HEK293 (cell line): ENCODE measurements at regions not wholly inside any gene's neighbourhood (a gene's known extent, or its start where the extent isn't known, plus 50 kb on each side); places are given as distances from the start of the nearest gene placed in this dataset.

Experiments used
- CTCF ChIA-PET: fragments of 350-600 bp; formaldehyde crosslinking; extraction: SDS; loops from one replicate; lab custom pipeline; 2021; ENCODE audit warnings: antibody characterized with exemption; lab: Yijun Ruan, JAX
- POLR2A ChIA-PET: fragments of 300-600 bp; formaldehyde crosslinking; extraction: SDS; loops from one replicate; lab custom pipeline; 2020; ENCODE audit warnings: antibody characterized with exemption, inconsistent platforms; lab: Yijun Ruan, JAX
- H3K27ac ChIP-seq: fragments of 200-500 bp; sonication (Bioruptor generic); 2 replicates; pipeline ENCODE4 v1.5.1; 2014; ENCODE audit warnings: low read depth, low read length, control low read depth, inconsistent platforms; ENCODE audit errors: extremely low read depth
- H3K36me3 ChIP-seq, 2 experiments: fragments of 200-500 bp in 1 of 2; sonication (Bioruptor generic) in 1 of 2; 1 replicate in 1 of 2; 2 replicates in 1 of 2; pipeline ENCODE4 v1.5.1; 2014 to 2017; ENCODE audit warnings: inconsistent platforms in 2 of 2, low read length in 2 of 2; ENCODE audit not compliant: control insufficient read depth in 2 of 2, insufficient read depth in 1 of 2
- H3K4me1 ChIP-seq: fragments of 200-500 bp; sonication (Bioruptor generic); 2 replicates; pipeline ENCODE4 v1.5.1; 2014; ENCODE audit warnings: mild to moderate bottlenecking, low read length, inconsistent platforms; ENCODE audit not compliant: control insufficient read depth, insufficient read depth
- H3K4me3 ChIP-seq: 2 replicates; pipeline ENCODE4 v1.5.1; 2011; ENCODE audit warnings: low read depth, mild to moderate bottlenecking, control low read depth, low read length, moderate library complexity
- H3K9me3 ChIP-seq: fragments of 200-500 bp; sonication (Bioruptor generic); 2 replicates; pipeline ENCODE4 v1.5.1; 2014; ENCODE audit warnings: low read depth, low read length, inconsistent platforms; ENCODE audit not compliant: control insufficient read depth, insufficient read depth
- HOXC10 ChIP-seq: sonication (generic); formaldehyde crosslinking; IDR thresholded peaks from 2 replicates; pipeline ENCODE4 v1.8.1; 2023; ENCODE audit warnings: mild to moderate bottlenecking, missing genetic modification reagents
- KLF9 ChIP-seq: fragments of 450-650 bp; formaldehyde crosslinking; IDR thresholded peaks from 2 replicates; pipeline ENCODE4 v1.5.1; 2016; ENCODE audit warnings: missing biosample characterization, missing genetic modification characterization, low read depth
- SP2 ChIP-seq: fragments of 450-650 bp; formaldehyde crosslinking; IDR thresholded peaks from 2 replicates; pipeline ENCODE4 v1.5.1; 2016; ENCODE audit warnings: missing biosample characterization, missing genetic modification characterization
- SP3 ChIP-seq: fragments of 450-650 bp; formaldehyde crosslinking; IDR thresholded peaks from 2 replicates; pipeline ENCODE4 v1.5.1; 2016; ENCODE audit warnings: missing biosample characterization, missing genetic modification characterization
- ZBTB17 ChIP-seq: fragments of 450-650 bp; formaldehyde crosslinking; IDR thresholded peaks from 2 replicates; pipeline ENCODE4 v1.5.1; 2016; ENCODE audit warnings: missing biosample characterization, missing genetic modification characterization
- ZBTB48 ChIP-seq: fragments of 450-650 bp; formaldehyde crosslinking; IDR thresholded peaks from 2 replicates; pipeline ENCODE4 v1.5.1; 2016; ENCODE audit warnings: missing biosample characterization, missing genetic modification characterization
- ZNF266 ChIP-seq: fragments of 450-650 bp; formaldehyde crosslinking; IDR thresholded peaks from 2 replicates; pipeline ENCODE4 v1.5.1; 2016; ENCODE audit warnings: missing biosample characterization, missing genetic modification characterization, low read depth
- ZNF510 ChIP-seq: fragments of 450-650 bp; formaldehyde crosslinking; IDR thresholded peaks from 2 replicates; pipeline ENCODE4 v1.5.1; 2018; ENCODE audit warnings: mild to moderate bottlenecking, missing genetic modification characterization, missing biosample characterization; ENCODE audit not compliant: insufficient replicate concordance
- ZNF529 ChIP-seq: fragments of 450-650 bp; formaldehyde crosslinking; IDR thresholded peaks from 2 replicates; pipeline ENCODE4 v1.5.1; 2017; ENCODE audit warnings: missing genetic modification characterization, missing biosample characterization; ENCODE audit not compliant: insufficient replicate concordance
- ZNF600 ChIP-seq: fragments of 450-650 bp; formaldehyde crosslinking; IDR thresholded peaks from 2 replicates; pipeline ENCODE4 v1.5.1; 2016; ENCODE audit warnings: missing biosample characterization, missing genetic modification characterization
- ZNF701 ChIP-seq: fragments of 450-650 bp; formaldehyde crosslinking; IDR thresholded peaks from 2 replicates; pipeline ENCODE4 v1.5.1; 2016; ENCODE audit warnings: missing biosample characterization, missing genetic modification characterization
- ZNF768 ChIP-seq: fragments of 450-650 bp; formaldehyde crosslinking; IDR thresholded peaks from 2 replicates; pipeline ENCODE4 v1.5.1; 2018; ENCODE audit warnings: missing biosample characterization, mild to moderate bottlenecking, missing genetic modification characterization
- TF ChIP-seq, protein P1 (sequence below): fragments of 450-650 bp; formaldehyde crosslinking; IDR thresholded peaks from 2 replicates; pipeline ENCODE4 v1.5.1; 2016; ENCODE audit warnings: missing biosample characterization, missing genetic modification characterization
- TF ChIP-seq, protein P2 (sequence below): fragments of 450-650 bp; formaldehyde crosslinking; IDR thresholded peaks from 2 replicates; pipeline ENCODE4 v1.5.1; 2016; ENCODE audit warnings: missing biosample characterization, missing genetic modification characterization
- TF ChIP-seq, protein P3 (sequence below): fragments of 450-650 bp; formaldehyde crosslinking; IDR thresholded peaks from 2 replicates; pipeline ENCODE4 v1.5.1; 2016; ENCODE audit warnings: missing biosample characterization, missing genetic modification characterization
- TF ChIP-seq, protein P4 (sequence below): fragments of 450-650 bp; formaldehyde crosslinking; IDR thresholded peaks from 2 replicates; pipeline ENCODE4 v1.5.1; 2017; ENCODE audit warnings: missing biosample characterization, missing genetic modification characterization
- TF ChIP-seq, protein P5 (sequence below): fragments of 450-650 bp; formaldehyde crosslinking; conservative IDR thresholded peaks from 2 replicates; pipeline ENCODE4 v1.5.1; 2016; ENCODE audit warnings: low read depth, missing biosample characterization, missing genetic modification characterization
- TF ChIP-seq, protein P6 (sequence below): fragments of 450-650 bp; formaldehyde crosslinking; conservative IDR thresholded peaks from 2 replicates; pipeline ENCODE4 v1.5.1; 2016; ENCODE audit warnings: low read depth, missing biosample characterization, missing genetic modification characterization

DNA sequence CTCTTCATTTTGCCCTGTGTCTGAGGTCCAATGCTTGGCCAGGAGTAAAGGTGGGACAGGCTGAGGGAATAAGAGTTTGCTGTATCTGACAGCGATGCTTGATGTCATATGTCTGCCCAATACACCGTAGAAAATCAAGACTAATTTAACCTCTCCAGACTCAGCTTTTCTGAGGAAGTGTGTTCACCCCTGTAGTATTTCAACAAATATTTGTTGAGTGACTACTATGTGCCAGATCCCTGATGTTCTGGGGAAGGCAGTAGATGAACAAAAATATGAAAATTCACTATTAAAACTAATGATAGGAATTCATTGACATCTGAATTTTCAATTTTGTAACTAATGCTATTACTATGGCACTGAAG, 489.7 kb downstream of the EBF1 start (continued):
- TF ChIP-seq, protein P1, sequence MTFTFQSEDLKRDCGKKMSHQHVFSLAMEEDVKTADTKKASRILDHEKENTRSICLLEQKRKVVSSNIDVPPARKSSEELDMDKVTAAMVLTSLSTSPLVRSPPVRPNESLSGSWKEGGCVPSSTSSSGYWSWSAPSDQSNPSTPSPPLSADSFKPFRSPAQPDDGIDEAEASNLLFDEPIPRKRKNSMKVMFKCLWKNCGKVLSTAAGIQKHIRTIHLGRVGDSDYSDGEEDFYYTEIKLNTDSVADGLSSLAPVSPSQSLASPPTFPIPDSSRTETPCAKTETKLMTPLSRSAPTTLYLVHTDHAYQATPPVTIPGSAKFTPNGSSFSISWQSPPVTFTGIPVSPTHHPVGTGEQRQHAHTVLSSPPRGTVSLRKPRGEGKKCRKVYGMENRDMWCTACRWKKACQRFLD (tag by site-specific recombination) = no peak
- TF ChIP-seq SP3 (tag by site-specific recombination) = no peak
- TF ChIP-seq, protein P2, sequence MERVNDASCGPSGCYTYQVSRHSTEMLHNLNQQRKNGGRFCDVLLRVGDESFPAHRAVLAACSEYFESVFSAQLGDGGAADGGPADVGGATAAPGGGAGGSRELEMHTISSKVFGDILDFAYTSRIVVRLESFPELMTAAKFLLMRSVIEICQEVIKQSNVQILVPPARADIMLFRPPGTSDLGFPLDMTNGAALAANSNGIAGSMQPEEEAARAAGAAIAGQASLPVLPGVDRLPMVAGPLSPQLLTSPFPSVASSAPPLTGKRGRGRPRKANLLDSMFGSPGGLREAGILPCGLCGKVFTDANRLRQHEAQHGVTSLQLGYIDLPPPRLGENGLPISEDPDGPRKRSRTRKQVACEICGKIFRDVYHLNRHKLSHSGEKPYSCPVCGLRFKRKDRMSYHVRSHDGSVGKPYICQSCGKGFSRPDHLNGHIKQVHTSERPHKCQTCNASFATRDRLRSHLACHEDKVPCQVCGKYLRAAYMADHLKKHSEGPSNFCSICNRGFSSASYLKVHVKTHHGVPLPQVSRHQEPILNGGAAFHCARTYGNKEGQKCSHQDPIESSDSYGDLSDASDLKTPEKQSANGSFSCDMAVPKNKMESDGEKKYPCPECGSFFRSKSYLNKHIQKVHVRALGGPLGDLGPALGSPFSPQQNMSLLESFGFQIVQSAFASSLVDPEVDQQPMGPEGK (tag by site-specific recombination) = no peak

DNA sequence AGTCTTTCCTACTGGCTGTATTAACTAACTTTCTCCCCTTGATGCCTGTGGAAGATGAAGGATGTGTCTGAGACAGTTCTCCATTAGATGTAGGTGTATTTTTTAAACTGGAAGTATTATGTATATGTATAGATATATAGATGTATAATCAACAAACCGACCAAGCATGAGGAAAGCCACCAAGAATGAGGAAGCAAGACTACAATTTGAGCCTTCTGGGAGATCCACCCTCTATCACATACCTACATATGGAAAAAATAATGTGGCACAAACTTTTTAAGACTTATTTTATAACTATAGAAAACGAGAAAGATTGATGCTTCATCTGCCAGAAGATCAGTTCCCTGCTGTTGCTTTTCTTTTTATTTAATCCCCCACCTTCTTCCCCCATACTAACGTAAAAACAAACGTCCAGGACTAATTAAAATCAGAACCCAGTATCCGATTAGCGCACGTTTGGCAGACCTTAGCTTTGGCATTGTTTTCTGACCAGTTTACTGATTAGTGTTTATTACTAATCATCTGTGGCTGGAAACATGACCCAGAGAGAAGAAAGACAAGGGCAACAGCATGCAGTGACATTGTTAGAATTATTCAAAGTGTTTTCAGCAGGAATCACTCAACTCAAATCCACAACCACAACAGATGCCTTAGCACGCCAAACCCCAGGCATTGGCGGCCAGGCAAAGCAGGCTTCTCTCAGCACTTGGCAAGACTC, 490.2 kb downstream of the EBF1 start:
- Histone ChIP-seq H3K9me3 (no peaks in the 10 kb centered on the region), H3K4me3 (no peak overlapping the region), H3K27ac (no peak overlapping the region), H3K36me3 (no peaks in the 10 kb centered on the region), H3K4me1 (no peaks in the 10 kb centered on the region)
- ChIA-PET POLR2A (no interaction called here), CTCF (no interaction called here)
- TF ChIP-seq, protein P3, sequence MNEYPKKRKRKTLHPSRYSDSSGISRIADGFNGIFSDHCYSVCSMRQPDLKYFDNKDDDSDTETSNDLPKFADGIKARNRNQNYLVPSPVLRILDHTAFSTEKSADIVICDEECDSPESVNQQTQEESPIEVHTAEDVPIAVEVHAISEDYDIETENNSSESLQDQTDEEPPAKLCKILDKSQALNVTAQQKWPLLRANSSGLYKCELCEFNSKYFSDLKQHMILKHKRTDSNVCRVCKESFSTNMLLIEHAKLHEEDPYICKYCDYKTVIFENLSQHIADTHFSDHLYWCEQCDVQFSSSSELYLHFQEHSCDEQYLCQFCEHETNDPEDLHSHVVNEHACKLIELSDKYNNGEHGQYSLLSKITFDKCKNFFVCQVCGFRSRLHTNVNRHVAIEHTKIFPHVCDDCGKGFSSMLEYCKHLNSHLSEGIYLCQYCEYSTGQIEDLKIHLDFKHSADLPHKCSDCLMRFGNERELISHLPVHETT = no peak
- TF ChIP-seq ZNF600 (tag by site-specific recombination) = no peak
- no peak for TF ChIP-seq ZNF529
- TF ChIP-seq HOXC10 = no peak
- TF ChIP-seq ZBTB48 (tag by site-specific recombination) = no peak
- TF ChIP-seq, protein P4, sequence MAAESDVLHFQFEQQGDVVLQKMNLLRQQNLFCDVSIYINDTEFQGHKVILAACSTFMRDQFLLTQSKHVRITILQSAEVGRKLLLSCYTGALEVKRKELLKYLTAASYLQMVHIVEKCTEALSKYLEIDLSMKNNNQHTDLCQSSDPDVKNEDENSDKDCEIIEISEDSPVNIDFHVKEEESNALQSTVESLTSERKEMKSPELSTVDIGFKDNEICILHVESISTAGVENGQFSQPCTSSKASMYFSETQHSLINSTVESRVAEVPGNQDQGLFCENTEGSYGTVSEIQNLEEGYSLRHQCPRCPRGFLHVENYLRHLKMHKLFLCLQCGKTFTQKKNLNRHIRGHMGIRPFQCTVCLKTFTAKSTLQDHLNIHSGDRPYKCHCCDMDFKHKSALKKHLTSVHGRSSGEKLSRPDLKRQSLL = no peak
- no peak for TF ChIP-seq ZNF266 (tag by site-specific recombination)
- no peak for TF ChIP-seq ZNF510 (tag by site-specific recombination)
- no peak for TF ChIP-seq ZNF768

DNA sequence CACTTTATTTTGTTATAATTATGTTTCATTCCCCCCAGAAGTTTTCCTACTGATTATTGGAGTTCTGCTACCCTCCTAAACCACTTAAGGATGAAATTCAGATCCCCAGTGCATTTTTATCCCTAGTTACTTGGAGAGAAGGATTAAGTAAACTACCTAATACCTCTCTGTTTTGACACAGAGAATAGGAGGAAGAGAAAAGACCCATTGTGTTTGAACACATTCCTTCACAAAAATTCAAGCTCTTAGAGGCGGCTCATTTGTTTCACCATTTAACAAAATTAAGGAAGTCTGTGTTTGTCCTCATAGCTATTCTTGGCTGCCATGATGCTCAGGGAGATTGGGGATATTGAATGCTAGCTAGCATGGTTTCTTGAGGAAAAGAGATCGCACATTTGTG, 492.6 kb downstream of the EBF1 start:
- no peak overlapping the region for H3K27ac ChIP-seq
- ChIA-PET POLR2A (no interaction called here), CTCF (interaction anchor here (0.6 to 1.0 kb wide), 2 partner anchors 88 to 540 kb away, joined by 3 read pairs; no protein-coding TSS in a partner anchor)
- H3K4me3 ChIP-seq = no peak overlapping the region
- no peaks in the 10 kb centered on the region for H3K36me3 ChIP-seq
- no peaks in the 10 kb centered on the region for H3K4me1 ChIP-seq
- no peaks in the 10 kb centered on the region for H3K9me3 ChIP-seq
- TF ChIP-seq ZNF701 (tag by site-specific recombination) (no peak), ZNF600 (tag by site-specific recombination) (no peak), KLF9 (tag by site-specific recombination) (no peak), SP2 (no peak), ZBTB17 (tag by site-specific recombination) (no peak), ZNF510 (tag by site-specific recombination) (no peak)
- TF ChIP-seq, protein P5, sequence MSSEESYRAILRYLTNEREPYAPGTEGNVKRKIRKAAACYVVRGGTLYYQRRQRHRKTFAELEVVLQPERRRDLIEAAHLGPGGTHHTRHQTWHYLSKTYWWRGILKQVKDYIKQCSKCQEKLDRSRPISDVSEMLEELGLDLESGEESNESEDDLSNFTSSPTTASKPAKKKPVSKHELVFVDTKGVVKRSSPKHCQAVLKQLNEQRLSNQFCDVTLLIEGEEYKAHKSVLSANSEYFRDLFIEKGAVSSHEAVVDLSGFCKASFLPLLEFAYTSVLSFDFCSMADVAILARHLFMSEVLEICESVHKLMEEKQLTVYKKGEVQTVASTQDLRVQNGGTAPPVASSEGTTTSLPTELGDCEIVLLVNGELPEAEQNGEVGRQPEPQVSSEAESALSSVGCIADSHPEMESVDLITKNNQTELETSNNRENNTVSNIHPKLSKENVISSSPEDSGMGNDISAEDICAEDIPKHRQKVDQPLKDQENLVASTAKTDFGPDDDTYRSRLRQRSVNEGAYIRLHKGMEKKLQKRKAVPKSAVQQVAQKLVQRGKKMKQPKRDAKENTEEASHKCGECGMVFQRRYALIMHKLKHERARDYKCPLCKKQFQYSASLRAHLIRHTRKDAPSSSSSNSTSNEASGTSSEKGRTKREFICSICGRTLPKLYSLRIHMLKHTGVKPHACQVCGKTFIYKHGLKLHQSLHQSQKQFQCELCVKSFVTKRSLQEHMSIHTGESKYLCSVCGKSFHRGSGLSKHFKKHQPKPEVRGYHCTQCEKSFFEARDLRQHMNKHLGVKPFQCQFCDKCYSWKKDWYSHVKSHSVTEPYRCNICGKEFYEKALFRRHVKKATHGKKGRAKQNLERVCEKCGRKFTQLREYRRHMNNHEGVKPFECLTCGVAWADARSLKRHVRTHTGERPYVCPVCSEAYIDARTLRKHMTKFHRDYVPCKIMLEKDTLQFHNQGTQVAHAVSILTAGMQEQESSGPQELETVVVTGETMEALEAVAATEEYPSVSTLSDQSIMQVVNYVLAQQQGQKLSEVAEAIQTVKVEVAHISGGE (tag by site-specific recombination) = no peak
- TF ChIP-seq, protein P6, sequence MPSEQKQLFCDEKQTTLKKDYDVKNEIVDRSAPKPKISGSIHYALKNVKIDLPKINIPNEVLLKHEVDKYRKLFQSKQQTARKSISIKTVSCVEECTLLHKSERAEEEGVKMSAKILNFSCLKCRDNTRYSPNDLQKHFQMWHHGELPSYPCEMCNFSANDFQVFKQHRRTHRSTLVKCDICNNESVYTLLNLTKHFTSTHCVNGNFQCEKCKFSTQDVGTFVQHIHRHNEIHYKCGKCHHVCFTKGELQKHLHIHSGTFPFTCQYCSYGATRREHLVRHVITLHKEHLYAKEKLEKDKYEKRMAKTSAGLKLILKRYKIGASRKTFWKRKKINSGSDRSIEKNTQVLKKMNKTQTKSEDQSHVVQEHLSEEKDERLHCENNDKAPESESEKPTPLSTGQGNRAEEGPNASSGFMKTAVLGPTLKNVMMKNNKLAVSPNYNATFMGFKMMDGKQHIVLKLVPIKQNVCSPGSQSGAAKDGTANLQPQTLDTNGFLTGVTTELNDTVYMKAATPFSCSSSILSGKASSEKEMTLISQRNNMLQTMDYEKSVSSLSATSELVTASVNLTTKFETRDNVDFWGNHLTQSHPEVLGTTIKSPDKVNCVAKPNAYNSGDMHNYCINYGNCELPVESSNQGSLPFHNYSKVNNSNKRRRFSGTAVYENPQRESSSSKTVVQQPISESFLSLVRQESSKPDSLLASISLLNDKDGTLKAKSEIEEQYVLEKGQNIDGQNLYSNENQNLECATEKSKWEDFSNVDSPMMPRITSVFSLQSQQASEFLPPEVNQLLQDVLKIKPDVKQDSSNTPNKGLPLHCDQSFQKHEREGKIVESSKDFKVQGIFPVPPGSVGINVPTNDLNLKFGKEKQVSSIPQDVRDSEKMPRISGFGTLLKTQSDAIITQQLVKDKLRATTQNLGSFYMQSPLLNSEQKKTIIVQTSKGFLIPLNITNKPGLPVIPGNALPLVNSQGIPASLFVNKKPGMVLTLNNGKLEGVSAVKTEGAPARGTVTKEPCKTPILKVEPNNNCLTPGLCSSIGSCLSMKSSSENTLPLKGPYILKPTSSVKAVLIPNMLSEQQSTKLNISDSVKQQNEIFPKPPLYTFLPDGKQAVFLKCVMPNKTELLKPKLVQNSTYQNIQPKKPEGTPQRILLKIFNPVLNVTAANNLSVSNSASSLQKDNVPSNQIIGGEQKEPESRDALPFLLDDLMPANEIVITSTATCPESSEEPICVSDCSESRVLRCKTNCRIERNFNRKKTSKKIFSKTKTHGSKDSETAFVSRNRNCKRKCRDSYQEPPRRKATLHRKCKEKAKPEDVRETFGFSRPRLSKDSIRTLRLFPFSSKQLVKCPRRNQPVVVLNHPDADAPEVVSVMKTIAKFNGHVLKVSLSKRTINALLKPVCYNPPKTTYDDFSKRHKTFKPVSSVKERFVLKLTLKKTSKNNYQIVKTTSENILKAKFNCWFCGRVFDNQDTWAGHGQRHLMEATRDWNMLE (tag by site-specific recombination) = no peak
